AG10803 (cell line): ENCODE measurements at regions not wholly inside any gene's neighbourhood (a gene's known extent, or its start where the extent isn't known, plus 50 kb on each side); places are given as distances from the start of the nearest gene placed in this dataset.

Experiments
- DNase-seq: peaks from one replicate; pipeline ENCODE4 v3.0.0; 2010; ENCODE audit warnings: low read depth
- H3K4me3 ChIP-seq: 2 replicates; pipeline ENCODE4 v1.5.1; 2011; ENCODE audit warnings: mild to moderate bottlenecking, low read length, control low read depth
- CTCF ChIP-seq: conservative IDR thresholded peaks from 2 replicates; pipeline ENCODE4 v1.5.1; 2011; ENCODE audit warnings: mild to moderate bottlenecking, low read length, control low read depth, inconsistent platforms

- TF ChIP-seq CTCF, result no peak
- H3K4me3 ChIP-seq, result no peak overlapping the region
- no peak for DNase-seq
These were observed 299.3 kb downstream of the SOX9 start for GRCh38 chr17:72419866-72420774.

- DNase-seq, result no peak
- TF ChIP-seq CTCF, result no peak
- no peak overlapping the region for H3K4me3 ChIP-seq
These were observed 299.9 kb downstream of the SOX9 start for GRCh38 chr17:72420775-72421127.

- no peak overlapping the region for H3K4me3 ChIP-seq
- no peak for TF ChIP-seq CTCF
- DNase-seq, result peak; percentile 84
These were observed 300.6 kb downstream of the SOX9 start for GRCh38 chr17:72421128-72422092.

- no peak for TF ChIP-seq CTCF
- no peak overlapping the region for H3K4me3 ChIP-seq
- no peak for DNase-seq
These were observed 301.3 kb downstream of the SOX9 start for GRCh38 chr17:72422204-72422504.

GRCh38 chr17:72422505-72423285, 301.9 kb downstream of the SOX9 start:
- H3K4me3 ChIP-seq, result no peak overlapping the region
- peak; percentile 84 for DNase-seq
- TF ChIP-seq CTCF, result no peak

- no peak overlapping the region for H3K4me3 ChIP-seq
- no peak for DNase-seq
- TF ChIP-seq CTCF, result no peak
These were observed 302.4 kb downstream of the SOX9 start for GRCh38 chr17:72423286-72423589.
